Calu3 (cell line): ENCODE measurements at regions not wholly inside any gene's neighbourhood (a gene's known extent, or its start where the extent isn't known, plus 50 kb on each side); places are given as distances from the start of the nearest gene placed in this dataset.

ENCODE experiments used
- BruUV-seq: library from RNA; stranded (reverse); fragments of 400-500 nt; replicated peaks from 2 replicates; lab custom pipeline; 2021; lab: Mats Ljungman, UMichigan
- CTCF ChIA-PET: fragments of 300-600 bp; sonication (Branson Sonifier 250); formaldehyde crosslinking; loops from one replicate; lab custom pipeline; 2022; ENCODE audit warnings: antibody characterized with exemption; lab: Charles Lee
- DNase-seq: peaks from one replicate; pipeline ENCODE4 v3.0.0; 2022
- H3K27ac Mint-ChIP-seq: one replicate; pipeline ENCODE4 v1.8.0; 2022; ENCODE audit warnings: mixed read lengths; ENCODE audit not compliant: unreplicated experiment
- H3K27me3 Mint-ChIP-seq: one replicate; pipeline ENCODE4 v1.8.0; 2022; ENCODE audit warnings: mixed read lengths; ENCODE audit not compliant: unreplicated experiment
- H3K36me3 Mint-ChIP-seq: one replicate; pipeline ENCODE4 v1.8.0; 2022; ENCODE audit warnings: mild to moderate bottlenecking, moderate library complexity, mixed read lengths; ENCODE audit not compliant: insufficient read depth, unreplicated experiment
- H3K4me1 Mint-ChIP-seq: one replicate; pipeline ENCODE4 v1.8.0; 2022; ENCODE audit warnings: mild to moderate bottlenecking, low read depth, mixed read lengths; ENCODE audit not compliant: unreplicated experiment
- H3K4me3 Mint-ChIP-seq: one replicate; pipeline ENCODE4 v1.8.0; 2022; ENCODE audit warnings: mild to moderate bottlenecking, low read depth, moderate library complexity, mixed read lengths; ENCODE audit not compliant: unreplicated experiment
- H3K9me3 Mint-ChIP-seq: one replicate; pipeline ENCODE4 v1.8.0; 2022; ENCODE audit warnings: low read depth, mixed read lengths; ENCODE audit not compliant: unreplicated experiment
- CTCF ChIP-seq: fragments of 200-600 bp; IDR thresholded peaks from one replicate; pipeline ENCODE4 v1.8.0; 2022; ENCODE audit warnings: antibody characterized with exemption; ENCODE audit not compliant: unreplicated experiment
- intact Hi-C: fragments of 100-400 bp; cut with micrococcal nuclease; formaldehyde crosslinking; loops from one replicate; pipeline ENCODE4 v1.10.0; 2022; ENCODE audit not compliant: unreplicated experiment

DNA sequence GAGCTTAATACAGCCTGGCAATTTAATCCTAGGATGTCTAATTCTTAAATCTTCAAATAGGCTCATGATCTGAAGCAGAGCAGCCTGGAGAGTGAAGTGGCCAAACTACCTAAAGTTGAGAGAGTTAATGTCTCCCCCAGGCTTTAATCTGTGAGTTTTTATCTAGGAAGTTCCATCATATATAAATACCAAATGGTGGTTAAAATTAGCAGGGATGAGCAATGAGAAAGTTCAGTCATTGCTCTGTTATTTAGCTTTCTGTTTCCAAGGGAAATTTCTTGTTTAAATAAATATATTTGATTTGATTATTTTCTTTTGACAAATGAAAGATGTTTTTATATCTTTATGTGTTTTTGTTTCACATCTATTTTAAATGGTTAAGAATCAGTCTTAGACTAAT is 274.4 kb upstream of the UMPS start:
- no peak overlapping the region for H3K4me3 Mint-ChIP-seq
- H3K9me3 Mint-ChIP-seq: no peaks in the 10 kb centered on the region
- BruUV-seq: no TSS peak
- DNase-seq: no peak
- H3K27me3 Mint-ChIP-seq: peaks cover 89% of the 10 kb centered on the region
- intact Hi-C loops: no loop called here
- H3K27ac Mint-ChIP-seq: no peak overlapping the region
- CTCF ChIA-PET: interaction anchor here (0.8 kb wide), 1 partner anchor 35 kb away, joined by 4 read pairs; no protein-coding TSS in a partner anchor
- no peaks in the 10 kb centered on the region for H3K36me3 Mint-ChIP-seq
- TF ChIP-seq CTCF: no peak
- H3K4me1 Mint-ChIP-seq: no peaks in the 10 kb centered on the region

DNA sequence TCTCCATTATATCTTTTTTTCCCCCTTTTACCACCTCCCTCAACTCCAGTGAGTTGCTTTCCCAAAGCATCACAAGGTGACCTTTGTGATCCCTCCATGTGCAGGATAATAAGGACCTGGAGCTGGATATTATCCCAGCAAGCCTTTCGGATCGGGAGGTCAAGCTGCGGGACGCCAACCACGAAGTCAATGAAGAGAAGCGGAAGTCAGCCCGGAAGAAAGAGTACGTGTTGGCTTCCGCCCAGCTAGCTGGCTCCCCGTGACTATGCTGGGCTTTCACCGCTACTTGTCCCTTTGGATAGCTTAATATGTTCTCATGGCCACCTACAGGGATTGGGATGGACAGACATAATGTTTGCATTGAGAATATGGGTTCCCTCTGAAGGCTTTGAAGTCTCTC is 273.7 kb upstream of the UMPS start:
- BruUV-seq: no TSS peak
- Mint-ChIP-seq H3K9me3 (no peaks in the 10 kb centered on the region), H3K36me3 (no peaks in the 10 kb centered on the region), H3K4me1 (no peaks in the 10 kb centered on the region), H3K27me3 (peaks cover 89% of the 10 kb centered on the region), H3K4me3 (no peak overlapping the region), H3K27ac (no peak overlapping the region)
- intact Hi-C loops: no loop called here
- CTCF ChIA-PET: no interaction called here
- no peak for DNase-seq
- no peak for TF ChIP-seq CTCF

GRCh38 chr3:124459678-124460077 is 270.6 kb upstream of the UMPS start:
- DNase-seq: no peak
- H3K27ac Mint-ChIP-seq: no peak overlapping the region
- CTCF ChIA-PET: no interaction called here
- BruUV-seq: no TSS peak
- no peak overlapping the region for H3K4me3 Mint-ChIP-seq
- no peak for TF ChIP-seq CTCF
- no peaks in the 10 kb centered on the region for H3K4me1 Mint-ChIP-seq
- intact Hi-C loops: no loop called here
- H3K27me3 Mint-ChIP-seq: peaks cover 87% of the 10 kb centered on the region
- no peaks in the 10 kb centered on the region for H3K9me3 Mint-ChIP-seq
- H3K36me3 Mint-ChIP-seq: no peaks in the 10 kb centered on the region

DNA sequence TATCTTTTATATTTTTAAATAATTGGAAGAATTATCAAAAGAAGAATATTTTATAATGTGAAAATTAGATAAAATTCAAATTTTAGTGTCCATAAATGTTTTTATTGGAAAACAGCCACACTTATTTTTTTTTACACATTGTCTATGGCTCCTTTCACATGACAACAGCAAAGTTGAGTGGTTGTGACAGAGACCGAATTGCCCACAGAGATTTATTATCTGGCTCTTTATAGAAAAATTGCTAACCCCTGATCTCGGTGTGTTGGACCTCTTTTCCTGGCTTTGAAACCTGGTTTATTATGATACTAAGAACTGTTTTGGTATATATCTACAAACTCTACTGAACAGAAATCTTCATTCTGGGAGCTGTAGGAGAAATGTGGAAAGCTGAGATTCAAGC is 269.1 kb upstream of the UMPS start:
- BruUV-seq: no TSS peak
- no peaks in the 10 kb centered on the region for H3K9me3 Mint-ChIP-seq
- H3K4me1 Mint-ChIP-seq: no peaks in the 10 kb centered on the region
- no peak overlapping the region for H3K27ac Mint-ChIP-seq
- no peaks in the 10 kb centered on the region for H3K36me3 Mint-ChIP-seq
- intact Hi-C loops: no loop called here
- H3K27me3 Mint-ChIP-seq: peaks cover 89% of the 10 kb centered on the region
- DNase-seq: no peak
- no peak overlapping the region for H3K4me3 Mint-ChIP-seq
- TF ChIP-seq CTCF: no peak
- CTCF ChIA-PET: no interaction called here
